Fibroblast of pulmonary artery (primary cell): ENCODE measurements at regions not wholly inside any gene's neighbourhood (a gene's known extent, or its start where the extent isn't known, plus 50 kb on each side); places are given as distances from the start of the nearest gene placed in this dataset.
A peak's percentile ranks its signal among the peaks of the same experiment; 100 is the strongest.
"Not testable (repeated sequence)": the region's sequence is repeated elsewhere in the genome, so short reads cannot be mapped to it uniquely, and the experiment has no call there.

Source experiments
- DNase-seq: peaks from one replicate; pipeline ENCODE4 v3.0.0-alpha.2; 2010; ENCODE audit warnings: low read depth
- H3K4me3 ChIP-seq: replicated peaks from 2 replicates; pipeline ENCODE4 v1.5.1; 2011; ENCODE audit warnings: low read depth, mild to moderate bottlenecking, control low read depth, low read length, moderate library complexity
- TF ChIP-seq, protein P1 (sequence below): IDR thresholded peaks from 2 replicates; pipeline ENCODE4 v1.5.1; 2011; ENCODE audit warnings: mild to moderate bottlenecking, control low read depth, low read length, inconsistent platforms; ENCODE audit errors: missing control alignments

DNA sequence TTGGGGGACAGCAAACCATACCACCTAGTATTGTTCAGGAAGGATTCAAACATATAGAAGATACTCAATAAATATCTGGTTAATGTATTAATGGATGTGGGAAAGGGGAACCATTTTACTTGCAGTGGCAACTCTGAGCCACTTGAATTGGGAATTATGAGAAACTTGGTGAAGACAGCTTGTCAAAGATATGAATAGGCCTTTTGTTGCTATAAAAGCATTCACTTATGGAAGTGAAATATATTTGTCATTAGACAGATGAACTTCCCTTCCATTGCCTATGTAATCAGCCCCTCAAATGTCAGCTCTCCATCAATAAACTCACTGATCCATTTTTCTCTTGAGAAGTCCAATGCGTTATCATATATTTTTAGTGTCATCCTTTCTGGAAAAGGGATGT is 56.1 kb downstream of the GPR85 start:
- TF ChIP-seq, protein P1, sequence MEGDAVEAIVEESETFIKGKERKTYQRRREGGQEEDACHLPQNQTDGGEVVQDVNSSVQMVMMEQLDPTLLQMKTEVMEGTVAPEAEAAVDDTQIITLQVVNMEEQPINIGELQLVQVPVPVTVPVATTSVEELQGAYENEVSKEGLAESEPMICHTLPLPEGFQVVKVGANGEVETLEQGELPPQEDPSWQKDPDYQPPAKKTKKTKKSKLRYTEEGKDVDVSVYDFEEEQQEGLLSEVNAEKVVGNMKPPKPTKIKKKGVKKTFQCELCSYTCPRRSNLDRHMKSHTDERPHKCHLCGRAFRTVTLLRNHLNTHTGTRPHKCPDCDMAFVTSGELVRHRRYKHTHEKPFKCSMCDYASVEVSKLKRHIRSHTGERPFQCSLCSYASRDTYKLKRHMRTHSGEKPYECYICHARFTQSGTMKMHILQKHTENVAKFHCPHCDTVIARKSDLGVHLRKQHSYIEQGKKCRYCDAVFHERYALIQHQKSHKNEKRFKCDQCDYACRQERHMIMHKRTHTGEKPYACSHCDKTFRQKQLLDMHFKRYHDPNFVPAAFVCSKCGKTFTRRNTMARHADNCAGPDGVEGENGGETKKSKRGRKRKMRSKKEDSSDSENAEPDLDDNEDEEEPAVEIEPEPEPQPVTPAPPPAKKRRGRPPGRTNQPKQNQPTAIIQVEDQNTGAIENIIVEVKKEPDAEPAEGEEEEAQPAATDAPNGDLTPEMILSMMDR, result no peak
- no peak for DNase-seq
- no peak overlapping the region for H3K4me3 ChIP-seq

DNA sequence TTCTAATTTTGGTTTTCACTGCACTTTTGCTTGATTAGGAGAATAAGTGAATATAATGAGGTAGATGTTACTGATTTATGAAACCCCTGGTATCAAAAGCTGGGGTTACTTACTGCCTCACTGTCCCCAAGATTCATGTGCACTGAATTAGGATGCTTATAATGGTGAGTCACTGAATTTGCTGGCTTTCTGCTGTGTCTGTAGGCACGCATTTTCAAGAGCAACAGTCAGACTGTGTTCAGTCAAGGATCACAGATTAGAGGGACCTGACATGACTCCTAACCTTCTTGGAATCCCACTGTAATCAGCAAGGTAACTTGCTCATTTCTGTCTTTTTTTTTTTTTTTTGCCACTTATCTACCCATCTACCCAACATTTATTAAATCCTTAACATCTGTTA is 59.7 kb downstream of the GPR85 start:
- DNase-seq, result no peak
- no peak overlapping the region for H3K4me3 ChIP-seq
- TF ChIP-seq, protein P1, result no peak

DNA sequence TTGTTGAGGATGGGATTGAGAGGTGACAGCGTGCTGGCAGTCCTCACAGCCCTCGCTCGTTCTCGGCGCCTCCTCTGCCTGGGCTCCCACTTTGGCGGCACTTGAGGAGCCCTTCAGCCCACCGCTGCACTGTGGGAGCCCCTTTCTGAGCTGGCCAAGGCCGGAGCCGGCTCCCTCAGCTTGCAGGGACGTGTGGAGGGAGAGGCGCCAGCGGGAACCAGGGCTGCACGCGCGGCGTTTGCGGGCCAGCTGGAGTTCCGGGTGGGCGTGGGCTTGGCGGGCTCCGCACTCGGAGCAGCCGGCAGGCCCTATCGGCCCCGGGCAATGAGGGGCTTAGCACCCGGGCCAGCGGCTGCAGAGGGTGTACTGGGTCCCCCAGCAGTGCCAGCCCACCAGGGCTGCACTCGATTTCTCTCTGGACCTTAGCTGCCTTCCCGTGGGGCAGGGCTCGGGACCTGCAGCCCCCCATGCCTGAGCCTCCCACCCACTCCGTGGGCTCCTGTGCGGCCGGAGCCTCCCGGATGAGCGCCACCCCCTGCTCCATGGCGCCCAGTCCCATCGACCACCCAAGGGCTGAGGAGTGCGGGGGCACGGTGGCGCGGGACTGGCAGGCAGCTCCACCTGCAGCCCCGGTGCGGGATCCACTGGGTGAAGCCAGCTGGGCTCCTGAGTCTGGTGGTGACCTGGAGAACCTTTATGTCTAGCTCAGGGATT is 69.3 kb downstream of the GPR85 start:
- H3K4me3 ChIP-seq, DNase-seq: not testable (repeated sequence)

DNA sequence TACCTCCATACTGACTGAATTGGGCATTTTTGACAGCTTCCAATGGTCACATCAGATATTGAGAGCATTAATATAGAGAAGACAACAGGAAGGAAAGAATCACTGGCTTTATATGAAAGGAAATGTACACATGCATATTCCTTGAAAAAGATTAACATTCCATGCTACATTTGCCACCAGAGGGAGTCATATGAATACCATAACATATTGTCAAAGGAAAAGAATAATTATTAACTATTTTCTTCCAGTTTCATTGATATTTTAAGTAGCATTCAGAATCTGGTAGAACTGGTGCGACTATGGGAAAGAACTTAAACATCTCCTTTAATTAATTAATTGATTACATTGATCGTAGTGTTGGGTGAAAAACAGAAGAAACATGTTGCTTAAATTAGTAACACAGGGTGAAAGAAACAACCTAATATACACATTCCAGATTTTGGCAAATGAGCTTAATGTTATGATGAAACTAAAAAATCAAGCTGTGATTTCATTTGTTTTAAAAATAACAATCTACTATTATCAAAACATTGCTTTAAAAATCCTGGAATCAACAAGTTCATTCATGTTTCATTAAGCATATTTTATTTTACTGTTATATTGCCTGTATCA is 71.5 kb downstream of the GPR85 start:
- TF ChIP-seq, protein P1, result peak; percentile 60
- H3K4me3 ChIP-seq, result no peak overlapping the region
- DNase-seq, result peak; percentile 63

- H3K4me3 ChIP-seq, result no peak overlapping the region
- TF ChIP-seq, protein P1, result no peak
- no peak for DNase-seq
Observed at GRCh38 chr7:113013761-113014449, 72.7 kb downstream of the GPR85 start.

GRCh38 chr7:113012862-113013261 is 73.8 kb downstream of the GPR85 start:
- not testable (repeated sequence) for DNase-seq, H3K4me3 ChIP-seq

DNA sequence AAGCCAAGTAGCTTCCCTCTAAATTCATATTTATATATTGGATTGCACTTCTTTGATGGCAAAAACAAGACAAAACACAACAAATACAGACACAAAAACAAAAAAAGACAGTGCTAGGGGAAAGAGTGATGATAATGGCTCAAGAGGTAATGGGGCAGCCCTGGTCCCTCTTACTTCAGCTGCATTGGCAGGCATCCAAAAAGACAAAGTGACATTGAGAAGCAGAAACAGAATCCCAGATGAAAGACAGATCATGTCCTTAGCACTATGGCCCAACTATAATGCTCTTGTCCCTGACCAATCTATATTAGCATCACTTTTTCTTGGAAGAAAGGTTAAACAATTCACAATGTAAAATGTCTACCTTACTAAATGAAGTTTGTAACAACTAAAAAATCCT is 76.2 kb downstream of the GPR85 start:
- H3K4me3 ChIP-seq, result no peak overlapping the region
- TF ChIP-seq, protein P1, result no peak
- no peak for DNase-seq

GRCh38 chr7:113008755-113009154 is 77.9 kb downstream of the GPR85 start:
- no peak for DNase-seq
- TF ChIP-seq, protein P1, result no peak
- H3K4me3 ChIP-seq, result no peak overlapping the region
